Adrenal gland (tissue), 5 donors: ENCODE measurements at regions not wholly inside any gene's neighbourhood (a gene's known extent, or its start where the extent isn't known, plus 50 kb on each side); places are given as distances from the start of the nearest gene placed in this dataset.

Experiments used
- CTCF ChIP-seq, 6 experiments: fragments of 450-650 bp in 4 of 6; fragments of 200-600 bp in 2 of 6; sonication (generic) in 1 of 6; IDR thresholded peaks; 1 replicate in 5 of 6; 2 replicates in 1 of 6; pipeline versions ENCODE4 v1.5.1 to v1.8.0; 2016 to 2021; ENCODE audit warnings: antibody characterized with exemption in 6 of 6, mild to moderate bottlenecking in 2 of 6, moderate library complexity in 1 of 6
- POLR2A ChIP-seq, 2 donors: fragments of 450-650 bp; IDR thresholded peaks; one replicate each; pipeline ENCODE4 v1.6.1; 2017; ENCODE audit warnings: antibody characterized with exemption in 2 of 2, mild to moderate bottlenecking in 2 of 2, moderate library complexity in 1 of 2
- donor health status: DM: no; HTN: no; CAD: no.

- TF ChIP-seq CTCF (IDR thresholded peaks at IDR 0.05): no peak
- no peak for TF ChIP-seq POLR2A (IDR thresholded peaks at IDR 0.05)
Observed at GRCh38 chr13:76804801-76805200, 81.4 kb downstream of the KCTD12 start.
